Immature natural killer cell (primary cell): ENCODE measurements at regions not wholly inside any gene's neighbourhood (a gene's known extent, or its start where the extent isn't known, plus 50 kb on each side); places are given as distances from the start of the nearest gene placed in this dataset.
"Not testable (repeated sequence)": the region's sequence is repeated elsewhere in the genome, so short reads cannot be mapped to it uniquely, and the experiment has no call there.

Experiments
- DNase-seq, 3 donors: peaks; one replicate each; pipeline ENCODE4 v3.0.0; 2022; ENCODE audit warnings: mixed read lengths in 1 of 3
- H3K27ac Mint-ChIP-seq, 6 donors: one replicate each; pipeline ENCODE4 v1.8.0; 2020; ENCODE audit warnings: mixed read lengths in 6 of 6, mild to moderate bottlenecking in 5 of 6, inconsistent platforms in 4 of 6, moderate library complexity in 3 of 6
- H3K27me3 Mint-ChIP-seq, 3 donors: one replicate each; pipeline ENCODE4 v1.8.0; 2020 to 2021; ENCODE audit warnings: low read depth in 3 of 3, mild to moderate bottlenecking in 3 of 3, mixed read lengths in 3 of 3, moderate library complexity in 3 of 3, inconsistent platforms in 1 of 3
- H3K36me3 Mint-ChIP-seq, 3 donors: one replicate each; pipeline ENCODE4 v1.8.0; 2020; ENCODE audit warnings: mixed read lengths in 3 of 3, inconsistent platforms in 2 of 3, mild to moderate bottlenecking in 2 of 3
- H3K4me1 Mint-ChIP-seq, 2 donors: one replicate each; pipeline ENCODE4 v1.8.0; 2020; ENCODE audit warnings: inconsistent platforms in 2 of 2, mild to moderate bottlenecking in 2 of 2, mixed read lengths in 2 of 2, moderate library complexity in 1 of 2
- H3K4me3 Mint-ChIP-seq, 5 donors: one replicate each; pipeline ENCODE4 v1.8.0; 2020; ENCODE audit warnings: mild to moderate bottlenecking in 5 of 5, mixed read lengths in 5 of 5, inconsistent platforms in 3 of 5, moderate library complexity in 3 of 5
- H3K9me3 Mint-ChIP-seq, 6 donors: one replicate each; pipeline ENCODE4 v1.8.0; 2020; ENCODE audit warnings: mild to moderate bottlenecking in 6 of 6, mixed read lengths in 6 of 6, inconsistent platforms in 4 of 6, moderate library complexity in 3 of 6

GRCh38 chr12:86713121-86713520 is 456.9 kb upstream of the MGAT4C start:
- H3K4me1 Mint-ChIP-seq = no peaks in the 10 kb centered on the region
- no peak for DNase-seq
- no peaks in the 10 kb centered on the region for H3K27me3 Mint-ChIP-seq
- H3K4me3 Mint-ChIP-seq = no peak overlapping the region
- peaks cover 7 to 39% (median 18%) of the 10 kb centered on the region in 6 donors for H3K9me3 Mint-ChIP-seq
- no peaks in the 10 kb centered on the region for H3K36me3 Mint-ChIP-seq
- no peak overlapping the region for H3K27ac Mint-ChIP-seq

- Mint-ChIP-seq H3K36me3 (no peaks in the 10 kb centered on the region), H3K27me3 (no peaks in the 10 kb centered on the region), H3K9me3 (peaks cover 6 to 38% (median 18%) of the 10 kb centered on the region in 6 donors), H3K4me3 (no peak overlapping the region), H3K27ac (no peak overlapping the region), H3K4me1 (no peaks in the 10 kb centered on the region)
- DNase-seq = no peak
Measured at GRCh38 chr12:86712425-86712843, 456.2 kb upstream of the MGAT4C start.

- Mint-ChIP-seq H3K36me3 (peaks cover 0 to 5% (median 0%) of the 10 kb centered on the region in 3 donors), H3K4me3 (no peak overlapping the region), H3K27ac (no peak overlapping the region), H3K4me1 (no peaks in the 10 kb centered on the region), H3K27me3 (no peaks in the 10 kb centered on the region), H3K9me3 (peaks cover 9 to 44% (median 23%) of the 10 kb centered on the region in 6 donors)
- DNase-seq = no peak
Measured at GRCh38 chr12:86711731-86712130, 455.5 kb upstream of the MGAT4C start.

GRCh38 chr12:86710109-86710508 is 453.9 kb upstream of the MGAT4C start:
- no peak overlapping the region for H3K27ac Mint-ChIP-seq
- H3K4me1 Mint-ChIP-seq = no peaks in the 10 kb centered on the region
- peaks cover 11 to 41% (median 23%) of the 10 kb centered on the region in 6 donors for H3K9me3 Mint-ChIP-seq
- peaks cover 0 to 5% (median 0%) of the 10 kb centered on the region in 3 donors for H3K36me3 Mint-ChIP-seq
- peaks cover 0 to 2% (median 0%) of the 10 kb centered on the region in 3 donors for H3K27me3 Mint-ChIP-seq
- no peak for DNase-seq
- no peak overlapping the region for H3K4me3 Mint-ChIP-seq

GRCh38 chr12:86709017-86709416 is 452.8 kb upstream of the MGAT4C start:
- not testable (repeated sequence) for H3K27ac Mint-ChIP-seq, H3K4me3 Mint-ChIP-seq, H3K36me3 Mint-ChIP-seq, H3K27me3 Mint-ChIP-seq, H3K4me1 Mint-ChIP-seq, DNase-seq
- H3K9me3 Mint-ChIP-seq = peaks cover 11 to 40% (median 21%) of the 10 kb centered on the region in 6 donors

- Mint-ChIP-seq H3K4me1 (no peaks in the 10 kb centered on the region), H3K36me3 (no peaks in the 10 kb centered on the region), H3K9me3 (peaks cover 0 to 34% (median 25%) of the 10 kb centered on the region in 6 donors), H3K27me3 (peaks cover 0 to 1% (median 0%) of the 10 kb centered on the region in 3 donors), H3K27ac (no peak overlapping the region), H3K4me3 (no peak overlapping the region)
- DNase-seq = no peak
Measured at GRCh38 chr12:86698641-86698980, 442.4 kb upstream of the MGAT4C start.

- H3K9me3 Mint-ChIP-seq = peaks cover 0 to 32% (median 24%) of the 10 kb centered on the region in 6 donors
- H3K4me1 Mint-ChIP-seq = no peaks in the 10 kb centered on the region
- H3K27me3 Mint-ChIP-seq = peaks cover 0 to 1% (median 0%) of the 10 kb centered on the region in 3 donors
- H3K4me3 Mint-ChIP-seq = no peak overlapping the region
- DNase-seq = no peak
- no peak overlapping the region for H3K27ac Mint-ChIP-seq
- H3K36me3 Mint-ChIP-seq = no peaks in the 10 kb centered on the region
Measured at GRCh38 chr12:86697916-86698640, 441.9 kb upstream of the MGAT4C start.

GRCh38 chr12:86683568-86684304 is 427.5 kb upstream of the MGAT4C start:
- peaks cover 22 to 48% (median 39%) of the 10 kb centered on the region in 6 donors for H3K9me3 Mint-ChIP-seq
- no peak for DNase-seq
- H3K27me3 Mint-ChIP-seq = peaks cover 0 to 1% (median 0%) of the 10 kb centered on the region in 3 donors
- no peaks in the 10 kb centered on the region for H3K36me3 Mint-ChIP-seq
- H3K4me3 Mint-ChIP-seq = no peak overlapping the region
- H3K4me1 Mint-ChIP-seq = no peaks in the 10 kb centered on the region
- no peak overlapping the region for H3K27ac Mint-ChIP-seq

- Mint-ChIP-seq H3K27me3 (no peaks in the 10 kb centered on the region), H3K4me1 (no peaks in the 10 kb centered on the region), H3K9me3 (peaks cover 9 to 27% (median 21%) of the 10 kb centered on the region in 6 donors), H3K27ac (no peak overlapping the region), H3K36me3 (no peaks in the 10 kb centered on the region), H3K4me3 (no peak overlapping the region)
- no peak for DNase-seq
Measured at GRCh38 chr12:86681060-86681459, 424.9 kb upstream of the MGAT4C start.

GRCh38 chr12:86675197-86675596 is 419.0 kb upstream of the MGAT4C start:
- no peak for DNase-seq
- H3K36me3 Mint-ChIP-seq = no peaks in the 10 kb centered on the region
- no peaks in the 10 kb centered on the region for H3K4me1 Mint-ChIP-seq
- H3K4me3 Mint-ChIP-seq = no peak overlapping the region
- no peaks in the 10 kb centered on the region for H3K27me3 Mint-ChIP-seq
- H3K9me3 Mint-ChIP-seq = peaks cover 2 to 30% (median 18%) of the 10 kb centered on the region in 6 donors
- H3K27ac Mint-ChIP-seq = no peak overlapping the region

- Mint-ChIP-seq H3K4me1 (no peaks in the 10 kb centered on the region), H3K36me3 (peaks cover 0 to 3% (median 0%) of the 10 kb centered on the region in 3 donors), H3K27me3 (no peaks in the 10 kb centered on the region), H3K27ac (no peak overlapping the region), H3K4me3 (no peak overlapping the region), H3K9me3 (peaks cover 3 to 46% (median 21%) of the 10 kb centered on the region in 6 donors)
- no peak for DNase-seq
Measured at GRCh38 chr12:86670986-86671385, 414.8 kb upstream of the MGAT4C start.

- no peak overlapping the region for H3K4me3 Mint-ChIP-seq
- H3K27ac Mint-ChIP-seq = no peak overlapping the region
- H3K27me3 Mint-ChIP-seq = no peaks in the 10 kb centered on the region
- H3K4me1 Mint-ChIP-seq = no peaks in the 10 kb centered on the region
- H3K36me3 Mint-ChIP-seq = peaks cover 0 to 3% (median 0%) of the 10 kb centered on the region in 3 donors
- peaks cover 6 to 53% (median 23%) of the 10 kb centered on the region in 6 donors for H3K9me3 Mint-ChIP-seq
- DNase-seq = no peak
Measured at GRCh38 chr12:86669010-86669409, 412.8 kb upstream of the MGAT4C start.

- DNase-seq = no peak
- Mint-ChIP-seq H3K36me3 (peaks cover 0 to 3% (median 0%) of the 10 kb centered on the region in 3 donors), H3K4me3 (no peak overlapping the region), H3K27ac (no peak overlapping the region), H3K4me1 (no peaks in the 10 kb centered on the region), H3K27me3 (no peaks in the 10 kb centered on the region), H3K9me3 (peaks cover 6 to 43% (median 19%) of the 10 kb centered on the region in 6 donors)
Measured at GRCh38 chr12:86666316-86666715, 410.1 kb upstream of the MGAT4C start.

- H3K4me3 Mint-ChIP-seq = no peak overlapping the region
- H3K27me3 Mint-ChIP-seq = no peaks in the 10 kb centered on the region
- no peak for DNase-seq
- no peaks in the 10 kb centered on the region for H3K4me1 Mint-ChIP-seq
- peaks cover 6 to 36% (median 16%) of the 10 kb centered on the region in 6 donors for H3K9me3 Mint-ChIP-seq
- peaks cover 0 to 3% (median 0%) of the 10 kb centered on the region in 3 donors for H3K36me3 Mint-ChIP-seq
- H3K27ac Mint-ChIP-seq = no peak overlapping the region
Measured at GRCh38 chr12:86663716-86664115, 407.5 kb upstream of the MGAT4C start.
